HG03103 (cell line): ENCODE measurements at regions not wholly inside any gene's neighbourhood (a gene's known extent, or its start where the extent isn't known, plus 50 kb on each side); places are given as distances from the start of the nearest gene placed in this dataset.

ENCODE experiments used
- ATAC-seq: cut with Tn5 transposase; IDR thresholded peaks from one replicate; pipeline ENCODE4 v1.9.1; 2021; ENCODE audit warnings: low read depth; ENCODE audit not compliant: unreplicated experiment

GRCh38 chr5:167657016-167657415 lies 634.4 kb upstream of the WWC1 start:
- ATAC-seq, result no peak

GRCh38 chr5:167658889-167659288 lies 632.6 kb upstream of the WWC1 start:
- ATAC-seq, result no peak

GRCh38 chr5:167661605-167662004 lies 629.8 kb upstream of the WWC1 start:
- no peak for ATAC-seq

GRCh38 chr5:167664222-167664804 lies 627.1 kb upstream of the WWC1 start:
- ATAC-seq, result no peak

- no peak for ATAC-seq
Measured at GRCh38 chr5:167665841-167666375, 625.5 kb upstream of the WWC1 start.

- no peak for ATAC-seq
Measured at GRCh38 chr5:167671176-167671575, 620.3 kb upstream of the WWC1 start.

- no peak for ATAC-seq
Measured at GRCh38 chr5:167673942-167674341, 617.5 kb upstream of the WWC1 start.

GRCh38 chr5:167678481-167678880 lies 613.0 kb upstream of the WWC1 start:
- ATAC-seq, result no peak

GRCh38 chr5:167684251-167684650 lies 607.2 kb upstream of the WWC1 start:
- no peak for ATAC-seq

- ATAC-seq, result no peak
Measured at GRCh38 chr5:167688341-167689130, 602.9 kb upstream of the WWC1 start.

- ATAC-seq, result no peak
Measured at GRCh38 chr5:167694325-167695147, 596.9 kb upstream of the WWC1 start.

- ATAC-seq, result no peak
Measured at GRCh38 chr5:167696558-167697314, 594.7 kb upstream of the WWC1 start.

- no peak for ATAC-seq
Measured at GRCh38 chr5:167699432-167699831, 592.0 kb upstream of the WWC1 start.

GRCh38 chr5:167701051-167701450 lies 590.4 kb upstream of the WWC1 start:
- ATAC-seq, result no peak

- ATAC-seq, result no peak
Measured at GRCh38 chr5:167702014-167702413, 589.4 kb upstream of the WWC1 start.

GRCh38 chr5:167708449-167708848 lies 583.0 kb upstream of the WWC1 start:
- no peak for ATAC-seq

- ATAC-seq, result no peak
Measured at GRCh38 chr5:167709625-167710024, 581.8 kb upstream of the WWC1 start.

- ATAC-seq, result no peak
Measured at GRCh38 chr5:167710444-167711073, 580.9 kb upstream of the WWC1 start.

- ATAC-seq, result no peak
Measured at GRCh38 chr5:167712986-167713585, 578.4 kb upstream of the WWC1 start.

- no peak for ATAC-seq
Measured at GRCh38 chr5:167713896-167714295, 577.5 kb upstream of the WWC1 start.
